Stimulated activated naive B cell treated with anti-CD40 and anti-IgM and Interleukin-4, amounts not matched to agents 10 μg/mL and 1 μg/mL and 100 μg/mL, for 72 hours (primary cell): ENCODE measurements at regions not wholly inside any gene's neighbourhood (a gene's known extent, or its start where the extent isn't known, plus 50 kb on each side); places are given as distances from the start of the nearest gene placed in this dataset.
"Not testable (repeated sequence)": the region's sequence is repeated elsewhere in the genome, so short reads cannot be mapped to it uniquely, and the experiment has no call there.

Experiments used
- ATAC-seq, 2 donors: fragments of 150-1000 bp; cut with Tn5 transposase; replicated peaks; 2 replicates each; pipeline ENCODE4 v1.10.0; 2021; ENCODE audit warnings: moderate library complexity in 1 of 2
- DNase-seq: peaks from one replicate; pipeline ENCODE4 v3.0.0; 2021
- H3K27ac Mint-ChIP-seq: one replicate; pipeline ENCODE4 v1.8.0; 2022; ENCODE audit warnings: mild to moderate bottlenecking, mixed read lengths
- H3K27me3 Mint-ChIP-seq, 2 donors: one replicate each; pipeline ENCODE4 v1.8.0; 2022; ENCODE audit warnings: mixed read lengths in 2 of 2
- H3K36me3 Mint-ChIP-seq, 2 donors: one replicate each; pipeline ENCODE4 v1.8.0; 2022; ENCODE audit warnings: mixed read lengths in 2 of 2, mild to moderate bottlenecking in 1 of 2
- H3K4me1 Mint-ChIP-seq, 2 donors: one replicate each; pipeline ENCODE4 v1.8.0; 2022; ENCODE audit warnings: mixed read lengths in 2 of 2, mild to moderate bottlenecking in 1 of 2
- H3K4me3 Mint-ChIP-seq, 2 donors: one replicate each; pipeline ENCODE4 v1.8.0; 2022; ENCODE audit warnings: mild to moderate bottlenecking in 2 of 2, mixed read lengths in 2 of 2, moderate library complexity in 1 of 2
- H3K9me3 Mint-ChIP-seq, 2 donors: one replicate each; pipeline ENCODE4 v1.8.0; 2022; ENCODE audit warnings: mixed read lengths in 2 of 2, mild to moderate bottlenecking in 1 of 2

- H3K4me1 Mint-ChIP-seq = no peaks in the 10 kb centered on the region
- no peak overlapping the region for H3K4me3 Mint-ChIP-seq
- no peaks in the 10 kb centered on the region for H3K27me3 Mint-ChIP-seq
- H3K36me3 Mint-ChIP-seq = peaks cover 0 to 2% of the 10 kb centered on the region in 2 donors
- no peak overlapping the region for H3K27ac Mint-ChIP-seq
- ATAC-seq (no peak), DNase-seq (no peak)
- peaks cover 6 to 7% of the 10 kb centered on the region in 2 donors for H3K9me3 Mint-ChIP-seq
Measured at GRCh38 chr2:147594038-147594437, 250.8 kb upstream of the ACVR2A start.

GRCh38 chr2:147592784-147593183 lies 252.0 kb upstream of the ACVR2A start:
- H3K36me3 Mint-ChIP-seq, H3K4me1 Mint-ChIP-seq, H3K4me3 Mint-ChIP-seq, ATAC-seq, H3K9me3 Mint-ChIP-seq, H3K27ac Mint-ChIP-seq, DNase-seq, H3K27me3 Mint-ChIP-seq: not testable (repeated sequence)

- ATAC-seq (no peak), DNase-seq (no peak)
- peaks cover 6 to 9% of the 10 kb centered on the region in 2 donors for H3K9me3 Mint-ChIP-seq
- H3K27me3 Mint-ChIP-seq = peaks cover 0 to 4% of the 10 kb centered on the region in 2 donors
- no peaks in the 10 kb centered on the region for H3K4me1 Mint-ChIP-seq
- H3K27ac Mint-ChIP-seq = no peak overlapping the region
- H3K36me3 Mint-ChIP-seq = peaks cover 0 to 2% of the 10 kb centered on the region in 2 donors
- no peak overlapping the region for H3K4me3 Mint-ChIP-seq
Measured at GRCh38 chr2:147589127-147589526, 255.7 kb upstream of the ACVR2A start.

GRCh38 chr2:147588191-147588590 lies 256.6 kb upstream of the ACVR2A start:
- H3K9me3 Mint-ChIP-seq = peaks cover 9 to 10% of the 10 kb centered on the region in 2 donors
- H3K36me3 Mint-ChIP-seq = peaks cover 0 to 2% of the 10 kb centered on the region in 2 donors
- H3K27me3 Mint-ChIP-seq = peaks cover 0 to 4% of the 10 kb centered on the region in 2 donors
- no peaks in the 10 kb centered on the region for H3K4me1 Mint-ChIP-seq
- DNase-seq (no peak), ATAC-seq (no peak)
- no peak overlapping the region for H3K27ac Mint-ChIP-seq
- no peak overlapping the region for H3K4me3 Mint-ChIP-seq

GRCh38 chr2:147578529-147578928 lies 266.3 kb upstream of the ACVR2A start:
- ATAC-seq (no peak), DNase-seq (no peak)
- Mint-ChIP-seq H3K27me3 (no peaks in the 10 kb centered on the region), H3K9me3 (peaks cover 4 to 8% of the 10 kb centered on the region in 2 donors), H3K4me3 (no peak overlapping the region), H3K4me1 (no peaks in the 10 kb centered on the region), H3K27ac (no peak overlapping the region), H3K36me3 (no peaks in the 10 kb centered on the region)

- Mint-ChIP-seq H3K4me1 (no peaks in the 10 kb centered on the region), H3K4me3 (no peak overlapping the region), H3K36me3 (no peaks in the 10 kb centered on the region), H3K27ac (no peak overlapping the region), H3K9me3 (peaks cover 4 to 5% of the 10 kb centered on the region in 2 donors), H3K27me3 (no peaks in the 10 kb centered on the region)
- DNase-seq (no peak), ATAC-seq (no peak)
Measured at GRCh38 chr2:147577998-147578380, 266.8 kb upstream of the ACVR2A start.

- H3K9me3 Mint-ChIP-seq = peaks cover 4 to 5% of the 10 kb centered on the region in 2 donors
- no peaks in the 10 kb centered on the region for H3K27me3 Mint-ChIP-seq
- DNase-seq (no peak), ATAC-seq (no peak)
- no peaks in the 10 kb centered on the region for H3K4me1 Mint-ChIP-seq
- no peak overlapping the region for H3K4me3 Mint-ChIP-seq
- H3K36me3 Mint-ChIP-seq = no peaks in the 10 kb centered on the region
- H3K27ac Mint-ChIP-seq = no peak overlapping the region
Measured at GRCh38 chr2:147577323-147577997, 267.4 kb upstream of the ACVR2A start.

- no peak for ATAC-seq
- Mint-ChIP-seq H3K4me1 (no peaks in the 10 kb centered on the region), H3K27ac (no peak overlapping the region), H3K9me3 (peaks cover 0 to 5% of the 10 kb centered on the region in 2 donors), H3K27me3 (no peaks in the 10 kb centered on the region), H3K36me3 (no peaks in the 10 kb centered on the region), H3K4me3 (no peak overlapping the region)
- no peak for DNase-seq
Measured at GRCh38 chr2:147575106-147575505, 269.7 kb upstream of the ACVR2A start.

GRCh38 chr2:147572622-147573021 lies 272.2 kb upstream of the ACVR2A start:
- ATAC-seq = no peak

GRCh38 chr2:147569426-147569825 lies 275.4 kb upstream of the ACVR2A start:
- H3K4me3 Mint-ChIP-seq = no peak overlapping the region
- H3K27me3 Mint-ChIP-seq = no peaks in the 10 kb centered on the region
- H3K4me1 Mint-ChIP-seq = no peaks in the 10 kb centered on the region
- ATAC-seq (no peak), DNase-seq (no peak)
- no peaks in the 10 kb centered on the region for H3K36me3 Mint-ChIP-seq
- H3K27ac Mint-ChIP-seq = no peak overlapping the region
- peaks cover 0 to 7% of the 10 kb centered on the region in 2 donors for H3K9me3 Mint-ChIP-seq

More at GRCh38 chr2:147572622-147573021, 272.2 kb upstream of the ACVR2A start:
- H3K36me3 Mint-ChIP-seq = no peaks in the 10 kb centered on the region
- H3K27me3 Mint-ChIP-seq = no peaks in the 10 kb centered on the region
- H3K4me3 Mint-ChIP-seq = no peak overlapping the region
- H3K4me1 Mint-ChIP-seq = no peaks in the 10 kb centered on the region
- H3K27ac Mint-ChIP-seq = no peak overlapping the region
- H3K9me3 Mint-ChIP-seq = peaks cover 0 to 7% of the 10 kb centered on the region in 2 donors
- no peak for DNase-seq

- ATAC-seq (no peak), DNase-seq (no peak)
- no peak overlapping the region for H3K27ac Mint-ChIP-seq
- H3K36me3 Mint-ChIP-seq = no peaks in the 10 kb centered on the region
- no peak overlapping the region for H3K4me3 Mint-ChIP-seq
- peaks cover 0 to 7% of the 10 kb centered on the region in 2 donors for H3K9me3 Mint-ChIP-seq
- no peaks in the 10 kb centered on the region for H3K4me1 Mint-ChIP-seq
- no peaks in the 10 kb centered on the region for H3K27me3 Mint-ChIP-seq
Measured at GRCh38 chr2:147568109-147568508, 276.7 kb upstream of the ACVR2A start.

GRCh38 chr2:147567136-147567535 lies 277.7 kb upstream of the ACVR2A start:
- no peak overlapping the region for H3K4me3 Mint-ChIP-seq
- DNase-seq (no peak), ATAC-seq (no peak)
- H3K4me1 Mint-ChIP-seq = no peaks in the 10 kb centered on the region
- H3K9me3 Mint-ChIP-seq = peaks cover 0 to 7% of the 10 kb centered on the region in 2 donors
- H3K36me3 Mint-ChIP-seq = no peaks in the 10 kb centered on the region
- no peak overlapping the region for H3K27ac Mint-ChIP-seq
- no peaks in the 10 kb centered on the region for H3K27me3 Mint-ChIP-seq

- no peak for ATAC-seq
- Mint-ChIP-seq H3K27me3 (no peaks in the 10 kb centered on the region), H3K9me3 (no peaks in the 10 kb centered on the region), H3K36me3 (no peaks in the 10 kb centered on the region), H3K4me1 (no peaks in the 10 kb centered on the region), H3K4me3 (no peak overlapping the region), H3K27ac (no peak overlapping the region)
- DNase-seq = no peak
Measured at GRCh38 chr2:147560810-147561535, 283.9 kb upstream of the ACVR2A start.

- no peaks in the 10 kb centered on the region for H3K9me3 Mint-ChIP-seq
- DNase-seq (no peak), ATAC-seq (no peak)
- no peaks in the 10 kb centered on the region for H3K36me3 Mint-ChIP-seq
- H3K4me3 Mint-ChIP-seq = no peak overlapping the region
- no peaks in the 10 kb centered on the region for H3K4me1 Mint-ChIP-seq
- H3K27me3 Mint-ChIP-seq = no peaks in the 10 kb centered on the region
- H3K27ac Mint-ChIP-seq = no peak overlapping the region
Measured at GRCh38 chr2:147559070-147559725, 285.6 kb upstream of the ACVR2A start.

- no peaks in the 10 kb centered on the region for H3K9me3 Mint-ChIP-seq
- no peak overlapping the region for H3K4me3 Mint-ChIP-seq
- H3K27ac Mint-ChIP-seq = no peak overlapping the region
- H3K4me1 Mint-ChIP-seq = no peaks in the 10 kb centered on the region
- H3K36me3 Mint-ChIP-seq = no peaks in the 10 kb centered on the region
- ATAC-seq = no peak
- no peak for DNase-seq
- no peaks in the 10 kb centered on the region for H3K27me3 Mint-ChIP-seq
Measured at GRCh38 chr2:147558620-147559019, 286.2 kb upstream of the ACVR2A start.
